Mesothelial cell of epicardium (in vitro differentiated cells): ENCODE measurements at regions not wholly inside any gene's neighbourhood (a gene's known extent, or its start where the extent isn't known, plus 50 kb on each side); places are given as distances from the start of the nearest gene placed in this dataset.

ENCODE experiments used
- DNase-seq, 2 experiments: peaks; one replicate each; pipeline ENCODE4 v3.0.0; 2021; ENCODE audit warnings: low spot score in 2 of 2; ENCODE audit not compliant: unreplicated experiment in 2 of 2
- H3K27ac Mint-ChIP-seq: 2 replicates; pipeline ENCODE4 v1.8.0; 2021; ENCODE audit warnings: mixed read lengths
- H3K27me3 Mint-ChIP-seq: 2 replicates; pipeline ENCODE4 v1.8.0; 2021; ENCODE audit warnings: low read depth, mixed read lengths
- H3K36me3 Mint-ChIP-seq: 2 replicates; pipeline ENCODE4 v1.8.0; 2021; ENCODE audit warnings: mixed read lengths
- H3K4me1 Mint-ChIP-seq: 2 replicates; pipeline ENCODE4 v1.8.0; 2021; ENCODE audit warnings: mixed read lengths
- H3K4me3 Mint-ChIP-seq: 2 replicates; pipeline ENCODE4 v1.8.0; 2021; ENCODE audit warnings: mild to moderate bottlenecking, moderate library complexity, mixed read lengths
- H3K9me3 Mint-ChIP-seq: 2 replicates; pipeline ENCODE4 v1.8.0; 2021; ENCODE audit warnings: mixed read lengths
- CTCF ChIP-seq: fragments of 200-600 bp; sonication (generic); IDR thresholded peaks from one replicate; pipeline ENCODE4 v1.5.0; 2021; ENCODE audit warnings: antibody characterized with exemption; ENCODE audit not compliant: unreplicated experiment

- Mint-ChIP-seq H3K36me3 (no peaks in the 10 kb centered on the region), H3K4me1 (peaks cover 44% of the 10 kb centered on the region), H3K9me3 (peaks cover 8% of the 10 kb centered on the region), H3K4me3 (peak overlapping the region; percentile 17), H3K27ac (peak overlapping the region; percentile 52), H3K27me3 (no peaks in the 10 kb centered on the region)
- no peak for DNase-seq
- no peak for TF ChIP-seq CTCF
Observed at GRCh38 chr2:8487461-8487932, 194.4 kb upstream of the ID2 start.

GRCh38 chr2:8488001-8488738, 193.7 kb upstream of the ID2 start:
- DNase-seq: no peak
- Mint-ChIP-seq H3K36me3 (no peaks in the 10 kb centered on the region), H3K27me3 (no peaks in the 10 kb centered on the region), H3K4me3 (no peak overlapping the region), H3K9me3 (peaks cover 6% of the 10 kb centered on the region), H3K27ac (no peak overlapping the region), H3K4me1 (peaks cover 49% of the 10 kb centered on the region)
- TF ChIP-seq CTCF: no peak

- no peaks in the 10 kb centered on the region for H3K27me3 Mint-ChIP-seq
- no peak for TF ChIP-seq CTCF
- no peak for DNase-seq
- no peaks in the 10 kb centered on the region for H3K36me3 Mint-ChIP-seq
- H3K27ac Mint-ChIP-seq: no peak overlapping the region
- H3K4me1 Mint-ChIP-seq: peaks cover 60% of the 10 kb centered on the region
- H3K4me3 Mint-ChIP-seq: no peak overlapping the region
- peaks cover 4% of the 10 kb centered on the region for H3K9me3 Mint-ChIP-seq
Observed at GRCh38 chr2:8489221-8489620, 192.6 kb upstream of the ID2 start.

- DNase-seq: no peak
- Mint-ChIP-seq H3K27ac (no peak overlapping the region), H3K9me3 (peaks cover 4% of the 10 kb centered on the region), H3K4me1 (peaks cover 65% of the 10 kb centered on the region), H3K36me3 (no peaks in the 10 kb centered on the region), H3K27me3 (no peaks in the 10 kb centered on the region), H3K4me3 (no peak overlapping the region)
- no peak for TF ChIP-seq CTCF
Observed at GRCh38 chr2:8489751-8490150, 192.1 kb upstream of the ID2 start.

- Mint-ChIP-seq H3K4me1 (peaks cover 68% of the 10 kb centered on the region), H3K9me3 (peaks cover 4% of the 10 kb centered on the region), H3K4me3 (no peak overlapping the region), H3K27ac (peak overlapping the region; percentile 11), H3K27me3 (no peaks in the 10 kb centered on the region), H3K36me3 (no peaks in the 10 kb centered on the region)
- no peak for DNase-seq
- no peak for TF ChIP-seq CTCF
Observed at GRCh38 chr2:8490166-8490721, 191.6 kb upstream of the ID2 start.
